ENCODE measurements at regions not wholly inside any gene's neighbourhood (a gene's known extent, or its start where the extent isn't known, plus 50 kb on each side); places are given as distances from the start of the nearest gene placed in this dataset.

DNA sequence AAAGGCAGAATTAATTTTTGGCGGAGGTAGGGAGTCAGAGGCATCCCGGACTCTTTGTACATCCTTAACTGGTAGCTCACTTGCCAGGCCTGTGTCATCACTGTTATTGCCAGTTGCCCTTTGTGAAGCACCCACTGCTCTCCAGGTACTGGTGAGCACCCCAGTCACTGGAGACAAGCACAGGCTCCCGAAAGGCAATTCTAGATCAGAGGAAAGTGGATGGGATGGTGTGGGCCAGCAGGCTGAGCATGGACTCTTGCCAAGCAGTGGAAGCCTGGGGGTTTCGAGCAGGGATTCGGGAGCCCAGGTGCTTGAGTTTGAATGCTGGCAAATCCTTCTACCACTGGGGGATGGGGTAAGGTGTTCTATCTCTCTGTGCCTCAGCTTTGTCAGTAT, 551.1 kb downstream of the MATN1 start:
- TF ChIP-seq, protein P1, sequence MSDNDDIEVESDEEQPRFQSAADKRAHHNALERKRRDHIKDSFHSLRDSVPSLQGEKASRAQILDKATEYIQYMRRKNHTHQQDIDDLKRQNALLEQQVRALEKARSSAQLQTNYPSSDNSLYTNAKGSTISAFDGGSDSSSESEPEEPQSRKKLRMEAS (IDR thresholded peaks at IDR 0.05): no peak
- TF ChIP-seq, protein P2, sequence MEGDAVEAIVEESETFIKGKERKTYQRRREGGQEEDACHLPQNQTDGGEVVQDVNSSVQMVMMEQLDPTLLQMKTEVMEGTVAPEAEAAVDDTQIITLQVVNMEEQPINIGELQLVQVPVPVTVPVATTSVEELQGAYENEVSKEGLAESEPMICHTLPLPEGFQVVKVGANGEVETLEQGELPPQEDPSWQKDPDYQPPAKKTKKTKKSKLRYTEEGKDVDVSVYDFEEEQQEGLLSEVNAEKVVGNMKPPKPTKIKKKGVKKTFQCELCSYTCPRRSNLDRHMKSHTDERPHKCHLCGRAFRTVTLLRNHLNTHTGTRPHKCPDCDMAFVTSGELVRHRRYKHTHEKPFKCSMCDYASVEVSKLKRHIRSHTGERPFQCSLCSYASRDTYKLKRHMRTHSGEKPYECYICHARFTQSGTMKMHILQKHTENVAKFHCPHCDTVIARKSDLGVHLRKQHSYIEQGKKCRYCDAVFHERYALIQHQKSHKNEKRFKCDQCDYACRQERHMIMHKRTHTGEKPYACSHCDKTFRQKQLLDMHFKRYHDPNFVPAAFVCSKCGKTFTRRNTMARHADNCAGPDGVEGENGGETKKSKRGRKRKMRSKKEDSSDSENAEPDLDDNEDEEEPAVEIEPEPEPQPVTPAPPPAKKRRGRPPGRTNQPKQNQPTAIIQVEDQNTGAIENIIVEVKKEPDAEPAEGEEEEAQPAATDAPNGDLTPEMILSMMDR (IDR thresholded peaks at IDR 0.05; ENCODE audit: low read depth, low read length, missing input control): no peak
